Stimulated activated CD8-positive, alpha-beta memory T cell treated with anti-CD3 and anti-CD28 coated beads, Interleukin-15, amount 100 ng/mL, for 48 hours (primary cell): ENCODE measurements at regions not wholly inside any gene's neighbourhood (a gene's known extent, or its start where the extent isn't known, plus 50 kb on each side); places are given as distances from the start of the nearest gene placed in this dataset.
A peak's percentile ranks its signal among the peaks of the same experiment; 100 is the strongest.
"Not testable (repeated sequence)": the region's sequence is repeated elsewhere in the genome, so short reads cannot be mapped to it uniquely, and the experiment has no call there.

Experiments used
- DNase-seq, 2 donors: peaks; one replicate each; pipeline ENCODE4 v3.0.0-alpha.2; 2020; ENCODE audit warnings: low read depth in 2 of 2

GRCh38 chr10:9097991-9098306 lies 1043.5 kb downstream of the GATA3 start:
- no peak for DNase-seq

- DNase-seq: no peak
Observed at GRCh38 chr10:9102026-9102425, 1047.5 kb downstream of the GATA3 start.

GRCh38 chr10:9103301-9103700 lies 1048.8 kb downstream of the GATA3 start:
- no peak for DNase-seq

- no peak for DNase-seq
Observed at GRCh38 chr10:9111976-9112375, 1057.5 kb downstream of the GATA3 start.

- DNase-seq: no peak
Observed at GRCh38 chr10:9126728-9127127, 1072.2 kb downstream of the GATA3 start.

GRCh38 chr10:9137368-9137767 lies 1082.9 kb downstream of the GATA3 start:
- DNase-seq: peak in 1 of 2 donors; percentile 11

- not testable (repeated sequence) for DNase-seq
Observed at GRCh38 chr10:9138829-9139228, 1084.3 kb downstream of the GATA3 start.

GRCh38 chr10:9140373-9140772 lies 1085.9 kb downstream of the GATA3 start:
- DNase-seq: no peak

- no peak for DNase-seq
Observed at GRCh38 chr10:9147475-9147874, 1093.0 kb downstream of the GATA3 start.

GRCh38 chr10:9149134-9149533 lies 1094.6 kb downstream of the GATA3 start:
- no peak for DNase-seq

GRCh38 chr10:9153057-9153456 lies 1098.6 kb downstream of the GATA3 start:
- not testable (repeated sequence) for DNase-seq

- DNase-seq: no peak
Observed at GRCh38 chr10:9157656-9158055, 1103.2 kb downstream of the GATA3 start.

GRCh38 chr10:9158675-9159074 lies 1104.2 kb downstream of the GATA3 start:
- DNase-seq: no peak

- no peak for DNase-seq
Observed at GRCh38 chr10:9160275-9160674, 1105.8 kb downstream of the GATA3 start.

GRCh38 chr10:9163699-9164098 lies 1109.2 kb downstream of the GATA3 start:
- no peak for DNase-seq

- no peak for DNase-seq
Observed at GRCh38 chr10:9166770-9167169, 1112.3 kb downstream of the GATA3 start.

- DNase-seq: no peak
Observed at GRCh38 chr10:9172276-9172675, 1117.8 kb downstream of the GATA3 start.

- DNase-seq: no peak
Observed at GRCh38 chr10:9175200-9175599, 1120.7 kb downstream of the GATA3 start.

- not testable (repeated sequence) for DNase-seq
Observed at GRCh38 chr10:9183197-9183880, 1128.9 kb downstream of the GATA3 start.

GRCh38 chr10:9188022-9188810 lies 1133.7 kb downstream of the GATA3 start:
- DNase-seq: no peak

GRCh38 chr10:9189448-9189847 lies 1135.0 kb downstream of the GATA3 start:
- no peak for DNase-seq

- DNase-seq: no peak
Observed at GRCh38 chr10:9193120-9193519, 1138.6 kb downstream of the GATA3 start.

- DNase-seq: no peak
Observed at GRCh38 chr10:9195385-9195784, 1140.9 kb downstream of the GATA3 start.
